Stimulated activated memory B cell treated with anti-CD40 and anti-IgM and Interleukin-4, amounts not matched to agents 10 μg/mL and 1 μg/mL and 100 μg/mL, for 72 hours (primary cell): ENCODE measurements at regions not wholly inside any gene's neighbourhood (a gene's known extent, or its start where the extent isn't known, plus 50 kb on each side); places are given as distances from the start of the nearest gene placed in this dataset.

Experiments used
- ATAC-seq: fragments of 150-1000 bp; cut with Tn5 transposase; 2 replicates; pipeline ENCODE4 v1.10.0; 2021
- H3K27ac Mint-ChIP-seq: one replicate; pipeline ENCODE4 v1.8.0; 2022; ENCODE audit warnings: mild to moderate bottlenecking, mixed read lengths
- H3K27me3 Mint-ChIP-seq: one replicate; pipeline ENCODE4 v1.8.0; 2022; ENCODE audit warnings: mixed read lengths
- H3K36me3 Mint-ChIP-seq: one replicate; pipeline ENCODE4 v1.8.0; 2022; ENCODE audit warnings: mixed read lengths
- H3K4me1 Mint-ChIP-seq: one replicate; pipeline ENCODE4 v1.8.0; 2022; ENCODE audit warnings: mixed read lengths
- H3K4me3 Mint-ChIP-seq: one replicate; pipeline ENCODE4 v1.8.0; 2022; ENCODE audit warnings: mild to moderate bottlenecking, moderate library complexity, mixed read lengths
- H3K9me3 Mint-ChIP-seq: one replicate; pipeline ENCODE4 v1.8.0; 2022; ENCODE audit warnings: mixed read lengths

DNA sequence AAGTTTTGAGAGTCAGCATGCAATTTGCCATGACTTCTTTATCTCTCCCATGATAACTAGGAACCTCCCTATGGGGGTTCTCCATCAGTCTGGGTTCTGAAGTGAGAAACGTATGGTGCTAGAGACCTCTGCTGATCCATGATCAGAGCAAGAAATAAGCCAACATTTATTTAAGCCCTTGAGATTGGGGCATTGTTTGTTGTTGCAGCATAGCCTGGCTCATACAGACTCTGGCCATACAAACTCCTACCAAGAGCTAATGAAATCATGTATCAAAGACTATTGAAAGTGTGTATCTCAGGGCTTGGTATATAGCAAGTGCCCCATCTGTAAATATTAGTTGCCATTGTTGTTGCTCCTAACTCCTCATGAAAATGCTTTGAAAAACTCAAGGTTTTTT lies 233.9 kb downstream of the MAF start:
- Mint-ChIP-seq H3K27me3 (peaks cover 2% of the 10 kb centered on the region), H3K36me3 (no peaks in the 10 kb centered on the region), H3K27ac (no peak overlapping the region), H3K4me3 (no peak overlapping the region), H3K9me3 (peaks cover 14% of the 10 kb centered on the region), H3K4me1 (no peaks in the 10 kb centered on the region)
- no peak for ATAC-seq

DNA sequence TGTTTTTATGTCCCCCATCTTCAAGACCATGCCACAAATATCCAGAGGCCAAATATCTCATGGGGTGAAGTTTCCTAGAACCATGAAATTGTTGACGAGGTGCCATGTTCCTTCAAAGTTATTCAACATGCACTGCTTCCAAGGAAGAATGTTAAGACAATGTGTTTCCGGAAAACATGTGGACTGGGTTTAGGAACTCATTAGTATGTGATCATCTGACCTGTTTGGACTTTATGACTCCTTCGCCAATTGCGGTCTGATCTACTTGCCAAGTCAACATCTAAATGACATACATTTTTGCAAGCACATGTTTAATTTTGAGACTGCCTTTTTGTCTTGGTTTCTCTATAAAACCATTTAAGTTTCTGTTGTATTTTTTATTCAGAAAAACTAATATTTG lies 234.8 kb downstream of the MAF start:
- Mint-ChIP-seq H3K27ac (no peak overlapping the region), H3K36me3 (no peaks in the 10 kb centered on the region), H3K27me3 (peaks cover 8% of the 10 kb centered on the region), H3K4me1 (no peaks in the 10 kb centered on the region), H3K9me3 (peaks cover 8% of the 10 kb centered on the region), H3K4me3 (no peak overlapping the region)
- ATAC-seq = no peak

- no peak overlapping the region for H3K27ac Mint-ChIP-seq
- ATAC-seq = no peak
- no peak overlapping the region for H3K4me3 Mint-ChIP-seq
- peaks cover 6% of the 10 kb centered on the region for H3K9me3 Mint-ChIP-seq
- no peaks in the 10 kb centered on the region for H3K36me3 Mint-ChIP-seq
- peaks cover 8% of the 10 kb centered on the region for H3K27me3 Mint-ChIP-seq
- no peaks in the 10 kb centered on the region for H3K4me1 Mint-ChIP-seq
Observed at GRCh38 chr16:79363484-79363883, 237.1 kb downstream of the MAF start.

- ATAC-seq = no peak
- Mint-ChIP-seq H3K27ac (no peak overlapping the region), H3K9me3 (peaks cover 6% of the 10 kb centered on the region)
Observed at GRCh38 chr16:79363035-79363434, 237.5 kb downstream of the MAF start.

DNA sequence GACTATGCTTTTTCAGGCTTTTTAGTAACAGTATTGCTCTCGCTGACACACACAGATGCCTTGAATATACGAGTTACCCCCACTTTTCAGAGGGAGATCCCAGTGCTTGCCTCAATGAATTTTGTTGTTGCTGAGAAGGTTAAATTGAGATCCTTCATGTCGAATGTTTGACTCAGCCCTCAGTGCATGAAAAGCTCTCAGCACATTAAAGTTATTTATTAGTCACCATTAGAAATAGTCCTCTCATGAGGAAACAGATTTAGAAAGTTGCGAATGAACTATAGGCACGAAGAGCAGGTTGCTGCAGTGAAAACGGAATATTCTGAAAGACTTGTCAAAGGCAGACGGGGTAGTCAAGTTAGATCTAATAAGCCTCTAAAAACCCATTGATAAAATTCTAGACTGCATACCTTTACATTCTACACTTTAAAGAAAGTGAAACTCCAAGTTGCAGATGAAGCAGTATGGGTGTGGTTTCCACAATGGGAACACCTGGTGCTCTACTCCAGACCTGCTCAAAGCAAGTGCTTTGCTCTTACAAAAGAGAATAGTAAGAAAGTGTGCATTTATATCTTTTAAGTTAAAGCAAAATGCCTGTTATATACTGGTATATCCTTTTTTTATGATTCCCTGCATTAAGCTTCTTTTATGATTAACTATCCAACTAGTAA lies 238.1 kb downstream of the MAF start:
- no peaks in the 10 kb centered on the region for H3K4me1 Mint-ChIP-seq
- no peak for ATAC-seq

More at GRCh38 chr16:79363035-79363434, 237.5 kb downstream of the MAF start:
- H3K27me3 Mint-ChIP-seq = peaks cover 8% of the 10 kb centered on the region
- H3K4me3 Mint-ChIP-seq = no peak overlapping the region
- no peaks in the 10 kb centered on the region for H3K36me3 Mint-ChIP-seq
- H3K4me1 Mint-ChIP-seq = no peaks in the 10 kb centered on the region

DNA sequence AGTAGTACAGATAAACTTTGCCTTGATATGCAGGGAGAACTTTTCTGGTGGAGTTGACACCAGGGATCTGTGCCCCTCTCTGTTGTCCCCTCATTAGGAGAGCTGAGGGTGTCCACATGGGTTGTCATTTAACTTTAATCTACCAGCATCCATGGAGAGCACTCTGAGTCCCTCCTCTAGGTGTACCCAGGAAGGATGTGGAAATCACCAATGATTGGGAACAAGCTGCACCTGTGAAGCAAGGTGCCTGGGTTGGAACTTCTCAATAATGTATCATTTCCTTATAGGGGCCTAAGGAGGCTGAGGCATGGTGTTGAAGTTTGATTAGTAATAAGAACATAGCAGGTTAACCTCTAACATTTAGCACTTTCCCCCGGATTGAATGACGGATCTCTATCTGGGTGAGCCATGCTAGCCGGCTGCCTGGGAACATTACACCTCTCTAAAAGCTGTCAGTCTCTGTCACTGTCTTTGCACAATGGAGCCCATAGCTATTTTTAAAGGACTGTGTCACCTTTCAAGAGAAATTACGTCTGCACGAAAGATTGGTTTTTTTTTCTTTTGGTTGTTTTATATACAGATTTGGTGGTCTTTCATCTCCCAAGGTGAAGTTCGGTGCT lies 239.3 kb downstream of the MAF start:
- no peak overlapping the region for H3K4me3 Mint-ChIP-seq
- no peak for ATAC-seq
- no peak overlapping the region for H3K27ac Mint-ChIP-seq
- H3K4me1 Mint-ChIP-seq = no peaks in the 10 kb centered on the region
- no peaks in the 10 kb centered on the region for H3K36me3 Mint-ChIP-seq
- peaks cover 8% of the 10 kb centered on the region for H3K27me3 Mint-ChIP-seq
- peaks cover 6% of the 10 kb centered on the region for H3K9me3 Mint-ChIP-seq

More for the DNA sequence above, 238.1 kb downstream of the MAF start:
- peaks cover 6% of the 10 kb centered on the region for H3K9me3 Mint-ChIP-seq
- no peaks in the 10 kb centered on the region for H3K36me3 Mint-ChIP-seq
- H3K27me3 Mint-ChIP-seq = peaks cover 8% of the 10 kb centered on the region
- H3K27ac Mint-ChIP-seq = no peak overlapping the region
- no peak overlapping the region for H3K4me3 Mint-ChIP-seq

GRCh38 chr16:79360267-79360666 lies 240.3 kb downstream of the MAF start:
- Mint-ChIP-seq H3K36me3 (no peaks in the 10 kb centered on the region), H3K9me3 (peaks cover 3% of the 10 kb centered on the region), H3K27ac (no peak overlapping the region), H3K4me1 (no peaks in the 10 kb centered on the region), H3K4me3 (no peak overlapping the region), H3K27me3 (peaks cover 8% of the 10 kb centered on the region)
- no peak for ATAC-seq

GRCh38 chr16:79359082-79359481 lies 241.5 kb downstream of the MAF start:
- no peak for ATAC-seq
- Mint-ChIP-seq H3K4me3 (no peak overlapping the region), H3K9me3 (no peaks in the 10 kb centered on the region), H3K4me1 (no peaks in the 10 kb centered on the region), H3K36me3 (no peaks in the 10 kb centered on the region), H3K27ac (no peak overlapping the region), H3K27me3 (peaks cover 20% of the 10 kb centered on the region)

- ATAC-seq = no peak
- Mint-ChIP-seq H3K4me1 (no peaks in the 10 kb centered on the region), H3K27ac (no peak overlapping the region), H3K27me3 (peaks cover 23% of the 10 kb centered on the region), H3K36me3 (no peaks in the 10 kb centered on the region), H3K9me3 (no peaks in the 10 kb centered on the region), H3K4me3 (no peak overlapping the region)
Observed at GRCh38 chr16:79358188-79358587, 242.3 kb downstream of the MAF start.

GRCh38 chr16:79355600-79356358 lies 244.8 kb downstream of the MAF start:
- no peak for ATAC-seq
- Mint-ChIP-seq H3K4me3 (no peak overlapping the region), H3K9me3 (no peaks in the 10 kb centered on the region), H3K27me3 (peaks cover 15% of the 10 kb centered on the region), H3K27ac (no peak overlapping the region), H3K36me3 (no peaks in the 10 kb centered on the region), H3K4me1 (no peaks in the 10 kb centered on the region)

DNA sequence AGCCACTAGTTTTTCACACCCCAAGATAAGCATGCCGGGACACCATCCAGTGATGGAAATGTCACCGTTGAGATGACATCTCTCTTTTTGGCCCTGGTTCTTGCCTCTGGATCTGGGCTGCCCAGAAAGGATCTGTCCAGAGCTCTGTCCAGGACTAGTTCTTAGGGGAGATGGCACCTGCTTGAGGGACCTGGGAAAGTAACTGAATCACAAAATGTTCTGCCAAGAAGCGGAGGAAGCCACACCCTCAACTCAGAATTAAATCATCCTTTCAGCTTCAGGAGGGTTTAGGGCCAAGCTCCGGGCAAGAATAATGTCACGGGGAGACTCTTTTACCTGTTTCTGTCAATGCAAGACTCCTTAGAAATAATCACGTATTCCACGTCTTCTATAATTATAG lies 248.6 kb downstream of the MAF start:
- no peaks in the 10 kb centered on the region for H3K4me1 Mint-ChIP-seq
- no peaks in the 10 kb centered on the region for H3K9me3 Mint-ChIP-seq
- H3K36me3 Mint-ChIP-seq = no peaks in the 10 kb centered on the region
- no peak for ATAC-seq
- no peak overlapping the region for H3K4me3 Mint-ChIP-seq
- H3K27ac Mint-ChIP-seq = no peak overlapping the region
- peaks cover 36% of the 10 kb centered on the region for H3K27me3 Mint-ChIP-seq

GRCh38 chr16:79349803-79350202 lies 250.7 kb downstream of the MAF start:
- H3K27ac Mint-ChIP-seq = no peak overlapping the region
- H3K4me1 Mint-ChIP-seq = no peaks in the 10 kb centered on the region
- no peaks in the 10 kb centered on the region for H3K9me3 Mint-ChIP-seq
- no peak overlapping the region for H3K4me3 Mint-ChIP-seq
- ATAC-seq = no peak
- no peaks in the 10 kb centered on the region for H3K36me3 Mint-ChIP-seq
- H3K27me3 Mint-ChIP-seq = peaks cover 32% of the 10 kb centered on the region

DNA sequence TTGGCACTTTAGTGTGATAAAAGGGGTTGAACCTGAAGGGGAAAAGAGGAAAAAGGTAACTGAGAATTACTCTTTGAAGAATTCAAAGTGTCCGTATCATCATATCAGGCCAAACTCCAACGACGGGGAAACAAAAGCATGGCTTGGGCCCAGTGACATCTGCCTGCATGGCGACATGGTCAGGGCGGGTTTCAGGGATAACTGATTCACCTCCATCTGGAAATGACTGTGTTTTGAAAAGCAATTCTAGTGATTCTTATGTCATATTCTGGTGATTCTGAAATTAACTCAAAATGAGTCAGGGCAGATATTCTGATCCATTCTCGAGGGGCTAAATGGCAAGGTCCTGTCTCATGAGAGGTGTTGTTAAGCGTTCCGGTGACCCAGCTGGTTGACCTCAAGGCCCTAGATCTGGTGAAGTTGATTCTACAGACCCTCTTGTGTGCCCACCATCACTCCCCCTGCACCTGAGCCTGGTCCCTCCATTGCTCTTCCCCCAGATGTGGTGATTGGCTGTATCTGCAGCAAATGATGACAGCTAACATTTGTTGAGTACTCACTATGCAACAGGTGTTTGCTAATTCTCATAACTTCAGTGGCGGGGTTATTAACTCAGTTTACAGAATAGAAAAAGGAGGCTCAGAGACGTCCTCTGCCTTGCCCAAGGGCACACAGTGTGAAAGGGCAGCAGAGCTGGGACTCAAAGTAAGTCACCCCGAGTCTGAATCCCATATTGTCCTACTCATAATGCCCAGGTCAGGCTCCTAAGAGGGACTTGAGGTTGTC lies 251.8 kb downstream of the MAF start:
- Mint-ChIP-seq H3K27ac (no peak overlapping the region), H3K4me3 (no peak overlapping the region), H3K9me3 (no peaks in the 10 kb centered on the region), H3K27me3 (peaks cover 22% of the 10 kb centered on the region), H3K36me3 (no peaks in the 10 kb centered on the region), H3K4me1 (no peaks in the 10 kb centered on the region)
- no peak for ATAC-seq

DNA sequence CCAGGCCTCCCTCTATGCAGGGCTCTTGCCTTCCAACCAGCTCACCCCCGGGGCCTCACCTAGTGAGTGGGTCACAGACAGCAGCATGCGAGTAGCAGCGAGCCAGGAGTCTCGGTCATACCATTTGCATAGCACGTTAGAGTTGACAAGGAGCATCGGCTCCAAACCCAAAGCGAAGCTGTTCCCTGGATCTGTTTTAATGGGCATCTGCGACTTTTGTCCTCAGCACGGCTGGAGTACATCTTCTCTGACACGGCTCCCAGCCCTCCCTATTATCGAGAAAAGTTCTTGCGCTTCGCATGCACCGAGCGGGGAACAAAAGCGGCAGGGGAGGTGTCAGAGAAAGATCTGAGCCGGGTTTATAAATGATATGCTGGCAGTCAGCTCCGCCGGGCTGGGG lies 253.3 kb downstream of the MAF start:
- Mint-ChIP-seq H3K27me3 (peaks cover 22% of the 10 kb centered on the region), H3K4me1 (no peaks in the 10 kb centered on the region), H3K36me3 (no peaks in the 10 kb centered on the region), H3K27ac (no peak overlapping the region), H3K4me3 (no peak overlapping the region), H3K9me3 (peaks cover 3% of the 10 kb centered on the region)
- peak; percentile 47 for ATAC-seq

GRCh38 chr16:79339863-79340262 lies 260.7 kb downstream of the MAF start:
- Mint-ChIP-seq H3K9me3 (peaks cover 6% of the 10 kb centered on the region), H3K4me3 (no peak overlapping the region), H3K27ac (no peak overlapping the region), H3K27me3 (peaks cover 2% of the 10 kb centered on the region), H3K4me1 (no peaks in the 10 kb centered on the region), H3K36me3 (no peaks in the 10 kb centered on the region)
- ATAC-seq = no peak
